ENCODE measurements at regions not wholly inside any gene's neighbourhood (a gene's known extent, or its start where the extent isn't known, plus 50 kb on each side); places are given as distances from the start of the nearest gene placed in this dataset.
A peak's percentile ranks its signal among the peaks of the same experiment; 100 is the strongest.

DNA sequence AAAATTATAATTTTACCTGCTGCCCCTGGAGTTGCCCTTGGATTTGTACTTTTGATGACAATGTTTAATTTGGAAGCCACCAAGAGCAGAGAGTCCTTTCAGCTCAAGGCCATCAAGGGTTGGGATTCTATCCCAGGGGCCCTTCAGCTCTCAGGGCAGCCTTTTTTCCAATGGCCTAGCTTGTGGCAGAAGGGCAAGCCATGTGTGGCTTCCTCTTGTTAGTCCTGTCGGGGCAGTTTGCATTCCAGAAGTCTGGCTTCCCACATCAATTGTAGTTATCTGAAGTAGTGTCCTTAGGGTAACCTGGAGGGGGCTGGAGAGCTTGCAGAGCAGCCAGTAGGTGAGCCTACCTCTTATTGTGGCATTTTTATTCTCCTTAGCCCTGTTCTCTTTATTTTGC lies 569.4 kb downstream of the TRAM1L1 start:
- Mint-ChIP-seq H3K27me3 (ENCODE audit: low read depth) (peaks cover 6% of the 10 kb centered on the region), H3K4me1 (no peaks in the 10 kb centered on the region), H3K9me3 (peaks cover 17% of the 10 kb centered on the region), H3K36me3 (ENCODE audit: low read depth) (no peaks in the 10 kb centered on the region), H3K4me3 (no peak overlapping the region), H3K27ac (no peak overlapping the region)
- TF ChIP-seq, protein P1, sequence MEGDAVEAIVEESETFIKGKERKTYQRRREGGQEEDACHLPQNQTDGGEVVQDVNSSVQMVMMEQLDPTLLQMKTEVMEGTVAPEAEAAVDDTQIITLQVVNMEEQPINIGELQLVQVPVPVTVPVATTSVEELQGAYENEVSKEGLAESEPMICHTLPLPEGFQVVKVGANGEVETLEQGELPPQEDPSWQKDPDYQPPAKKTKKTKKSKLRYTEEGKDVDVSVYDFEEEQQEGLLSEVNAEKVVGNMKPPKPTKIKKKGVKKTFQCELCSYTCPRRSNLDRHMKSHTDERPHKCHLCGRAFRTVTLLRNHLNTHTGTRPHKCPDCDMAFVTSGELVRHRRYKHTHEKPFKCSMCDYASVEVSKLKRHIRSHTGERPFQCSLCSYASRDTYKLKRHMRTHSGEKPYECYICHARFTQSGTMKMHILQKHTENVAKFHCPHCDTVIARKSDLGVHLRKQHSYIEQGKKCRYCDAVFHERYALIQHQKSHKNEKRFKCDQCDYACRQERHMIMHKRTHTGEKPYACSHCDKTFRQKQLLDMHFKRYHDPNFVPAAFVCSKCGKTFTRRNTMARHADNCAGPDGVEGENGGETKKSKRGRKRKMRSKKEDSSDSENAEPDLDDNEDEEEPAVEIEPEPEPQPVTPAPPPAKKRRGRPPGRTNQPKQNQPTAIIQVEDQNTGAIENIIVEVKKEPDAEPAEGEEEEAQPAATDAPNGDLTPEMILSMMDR (IDR thresholded peaks at IDR 0.05; ENCODE audit: unreplicated experiment in 3 of 3): no peak

DNA sequence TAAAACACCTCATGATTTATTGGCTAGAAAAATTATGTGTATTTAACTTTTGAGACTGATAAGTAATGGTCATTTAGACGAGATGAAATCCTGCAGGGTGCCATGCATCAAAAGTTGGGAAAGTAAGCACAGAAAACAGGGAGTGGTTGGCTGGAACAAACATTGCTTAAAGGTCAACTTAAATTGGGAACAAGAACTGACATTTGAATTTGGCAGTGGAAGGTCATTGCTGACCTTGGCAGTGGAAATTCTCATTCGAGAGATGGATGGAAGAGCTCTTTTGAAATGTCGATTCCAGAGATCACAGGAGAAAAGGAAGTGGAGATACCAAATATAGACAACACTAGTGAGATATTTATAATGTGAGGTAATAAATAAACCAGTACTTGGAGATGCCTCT lies 572.8 kb downstream of the TRAM1L1 start:
- Mint-ChIP-seq H3K4me3 (no peak overlapping the region), H3K27ac (peak overlapping the region in 1 of 3 experiments; percentile 74), H3K4me1 (no peaks in the 10 kb centered on the region), H3K9me3 (peaks cover 11% of the 10 kb centered on the region), H3K36me3 (ENCODE audit: low read depth) (no peaks in the 10 kb centered on the region), H3K27me3 (ENCODE audit: low read depth) (no peaks in the 10 kb centered on the region)
- TF ChIP-seq, protein P1 (IDR thresholded peaks at IDR 0.05; ENCODE audit: unreplicated experiment in 3 of 3): no peak

DNA sequence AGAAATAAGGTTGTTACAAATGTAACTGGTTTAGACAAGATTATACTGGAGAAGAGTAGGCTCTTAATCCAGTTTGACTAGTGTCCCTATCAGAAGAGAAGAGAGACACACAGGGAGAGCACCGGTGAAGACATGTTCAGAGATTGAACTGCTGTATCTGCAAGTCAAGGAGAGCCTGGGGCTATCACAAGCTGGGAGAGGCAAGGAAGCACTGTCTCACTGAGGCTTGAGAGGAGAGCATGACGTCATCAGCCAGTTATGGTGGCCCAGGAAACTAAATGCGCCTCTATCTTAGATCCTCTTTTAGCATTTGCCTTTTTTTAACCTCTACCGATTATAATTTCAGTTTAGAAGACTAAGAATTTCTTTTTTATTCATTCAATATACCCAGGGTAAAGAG lies 583.4 kb downstream of the TRAM1L1 start:
- TF ChIP-seq, protein P1 (IDR thresholded peaks at IDR 0.05; ENCODE audit: unreplicated experiment in 3 of 3): no peak
- Mint-ChIP-seq H3K4me1 (no peaks in the 10 kb centered on the region), H3K27ac (no peak overlapping the region), H3K9me3 (no peaks in the 10 kb centered on the region), H3K4me3 (no peak overlapping the region), H3K36me3 (ENCODE audit: low read depth) (no peaks in the 10 kb centered on the region), H3K27me3 (ENCODE audit: low read depth) (no peaks in the 10 kb centered on the region)

DNA sequence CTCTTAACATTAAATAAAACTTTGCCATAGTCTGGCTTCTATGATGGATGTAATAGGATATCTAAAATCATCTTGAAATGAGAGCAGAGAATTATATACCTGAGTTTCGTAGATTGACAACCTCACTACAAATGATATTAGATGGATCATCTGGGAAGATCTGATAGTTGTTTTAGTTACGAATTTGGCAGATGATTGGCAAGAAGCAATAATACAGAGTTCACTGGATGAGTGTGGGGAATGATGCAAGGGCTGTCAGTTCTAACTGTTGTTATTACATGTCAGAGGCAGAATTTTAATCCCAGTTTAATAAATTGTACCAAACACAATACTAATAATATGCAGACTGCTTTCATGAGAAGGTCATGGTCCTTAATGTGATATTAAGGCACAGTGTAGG lies 585.2 kb downstream of the TRAM1L1 start:
- Mint-ChIP-seq H3K4me3 (no peak overlapping the region), H3K9me3 (no peaks in the 10 kb centered on the region), H3K4me1 (no peaks in the 10 kb centered on the region), H3K36me3 (ENCODE audit: low read depth) (no peaks in the 10 kb centered on the region), H3K27ac (no peak overlapping the region), H3K27me3 (ENCODE audit: low read depth) (no peaks in the 10 kb centered on the region)
- TF ChIP-seq, protein P1 (IDR thresholded peaks at IDR 0.05; ENCODE audit: unreplicated experiment in 3 of 3): no peak

DNA sequence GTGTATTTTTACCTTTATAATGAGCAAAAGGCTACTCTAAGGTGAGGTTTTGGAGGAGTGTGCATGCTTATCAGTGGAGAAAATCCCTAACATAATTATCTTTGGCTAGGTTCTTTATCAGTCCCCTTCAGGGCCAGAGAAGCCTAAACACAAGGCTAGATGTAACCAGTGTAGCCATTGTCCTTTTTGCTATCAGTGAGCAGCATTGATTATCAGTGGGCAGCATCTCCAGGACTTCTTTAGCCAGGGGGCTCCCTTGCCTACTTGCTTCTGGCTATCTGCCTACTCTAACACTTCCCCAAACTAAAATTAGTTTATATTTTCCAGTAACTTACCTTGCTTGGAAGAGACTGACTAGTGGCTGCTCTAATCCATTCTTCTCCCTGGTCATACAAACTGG lies 595.6 kb downstream of the TRAM1L1 start:
- H3K36me3 Mint-ChIP-seq (ENCODE audit: low read depth): no peaks in the 10 kb centered on the region
- H3K27me3 Mint-ChIP-seq (ENCODE audit: low read depth): no peaks in the 10 kb centered on the region
- H3K4me1 Mint-ChIP-seq: no peaks in the 10 kb centered on the region
- peaks cover 2% of the 10 kb centered on the region for H3K9me3 Mint-ChIP-seq
- no peak overlapping the region for H3K27ac Mint-ChIP-seq
- no peak overlapping the region for H3K4me3 Mint-ChIP-seq
- TF ChIP-seq, protein P1 (IDR thresholded peaks at IDR 0.05; ENCODE audit: unreplicated experiment in 3 of 3): no peak

DNA sequence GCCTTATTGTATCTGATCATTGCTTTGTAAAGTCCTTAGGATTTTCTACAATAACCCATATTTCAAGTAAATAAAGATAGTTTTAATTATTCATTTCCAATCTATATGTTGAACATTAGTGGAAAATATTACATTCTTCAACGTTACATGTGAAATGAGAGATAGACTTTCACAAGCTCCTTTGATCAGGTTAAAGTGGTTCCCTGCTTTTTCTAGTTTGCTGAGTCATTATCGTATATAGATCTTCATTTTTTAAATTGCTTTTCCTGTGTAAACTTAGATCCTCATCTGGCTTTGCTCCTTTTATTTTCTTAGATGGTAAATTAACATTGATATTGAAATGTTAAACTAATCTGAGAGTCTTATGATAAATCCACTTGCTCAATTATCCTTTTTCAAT lies 599.0 kb downstream of the TRAM1L1 start:
- Mint-ChIP-seq H3K27ac (no peak overlapping the region), H3K9me3 (no peaks in the 10 kb centered on the region), H3K4me3 (no peak overlapping the region), H3K36me3 (ENCODE audit: low read depth) (no peaks in the 10 kb centered on the region), H3K4me1 (no peaks in the 10 kb centered on the region), H3K27me3 (ENCODE audit: low read depth) (no peaks in the 10 kb centered on the region)
- TF ChIP-seq, protein P1 (IDR thresholded peaks at IDR 0.05; ENCODE audit: unreplicated experiment in 3 of 3): no peak

Data from nephron (organoid).